Peyer's patch (tissue), 4 donors: ENCODE measurements at regions not wholly inside any gene's neighbourhood (a gene's known extent, or its start where the extent isn't known, plus 50 kb on each side); places are given as distances from the start of the nearest gene placed in this dataset.

Source experiments
- POLR2A ChIP-seq, 2 donors: fragments of 450-650 bp; IDR thresholded peaks; one replicate each; pipeline ENCODE4 v1.5.1; 2017; ENCODE audit warnings: antibody characterized with exemption in 2 of 2, mild to moderate bottlenecking in 2 of 2, moderate library complexity in 2 of 2
- TF ChIP-seq, protein P1 (sequence below), 6 experiments: fragments of 450-650 bp in 4 of 6; fragments of 200-600 bp in 2 of 6; sonication (generic) in 1 of 6; IDR thresholded peaks; one replicate each; pipeline ENCODE4 v1.5.1; 2017 to 2019; ENCODE audit warnings: antibody characterized with exemption in 6 of 6, mild to moderate bottlenecking in 3 of 6, moderate library complexity in 1 of 6

DNA sequence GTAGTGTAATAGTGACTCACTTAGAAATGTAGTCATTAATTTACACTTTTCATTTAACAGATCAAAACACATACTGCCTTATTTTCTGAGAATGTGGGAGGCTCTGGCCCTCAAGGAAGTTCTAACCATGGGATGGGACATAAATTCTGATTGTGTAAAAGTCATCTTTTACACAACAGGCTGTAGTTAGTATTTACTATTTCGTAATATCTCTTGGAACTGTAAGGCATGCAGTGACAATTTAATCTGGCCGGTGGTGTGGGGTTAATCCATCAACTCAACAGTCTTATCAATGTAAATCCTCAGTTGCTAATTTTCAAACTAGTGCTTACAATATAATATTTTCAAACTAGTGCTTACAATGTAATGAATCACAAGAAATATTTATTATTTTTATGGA lies 1599.2 kb downstream of the EFNB2 start:
- TF ChIP-seq, protein P1, sequence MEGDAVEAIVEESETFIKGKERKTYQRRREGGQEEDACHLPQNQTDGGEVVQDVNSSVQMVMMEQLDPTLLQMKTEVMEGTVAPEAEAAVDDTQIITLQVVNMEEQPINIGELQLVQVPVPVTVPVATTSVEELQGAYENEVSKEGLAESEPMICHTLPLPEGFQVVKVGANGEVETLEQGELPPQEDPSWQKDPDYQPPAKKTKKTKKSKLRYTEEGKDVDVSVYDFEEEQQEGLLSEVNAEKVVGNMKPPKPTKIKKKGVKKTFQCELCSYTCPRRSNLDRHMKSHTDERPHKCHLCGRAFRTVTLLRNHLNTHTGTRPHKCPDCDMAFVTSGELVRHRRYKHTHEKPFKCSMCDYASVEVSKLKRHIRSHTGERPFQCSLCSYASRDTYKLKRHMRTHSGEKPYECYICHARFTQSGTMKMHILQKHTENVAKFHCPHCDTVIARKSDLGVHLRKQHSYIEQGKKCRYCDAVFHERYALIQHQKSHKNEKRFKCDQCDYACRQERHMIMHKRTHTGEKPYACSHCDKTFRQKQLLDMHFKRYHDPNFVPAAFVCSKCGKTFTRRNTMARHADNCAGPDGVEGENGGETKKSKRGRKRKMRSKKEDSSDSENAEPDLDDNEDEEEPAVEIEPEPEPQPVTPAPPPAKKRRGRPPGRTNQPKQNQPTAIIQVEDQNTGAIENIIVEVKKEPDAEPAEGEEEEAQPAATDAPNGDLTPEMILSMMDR (IDR thresholded peaks at IDR 0.05): no peak
- TF ChIP-seq POLR2A (IDR thresholded peaks at IDR 0.05): no peak
